ENCODE measurements at regions not wholly inside any gene's neighbourhood (a gene's known extent, or its start where the extent isn't known, plus 50 kb on each side); places are given as distances from the start of the nearest gene placed in this dataset.

DNA sequence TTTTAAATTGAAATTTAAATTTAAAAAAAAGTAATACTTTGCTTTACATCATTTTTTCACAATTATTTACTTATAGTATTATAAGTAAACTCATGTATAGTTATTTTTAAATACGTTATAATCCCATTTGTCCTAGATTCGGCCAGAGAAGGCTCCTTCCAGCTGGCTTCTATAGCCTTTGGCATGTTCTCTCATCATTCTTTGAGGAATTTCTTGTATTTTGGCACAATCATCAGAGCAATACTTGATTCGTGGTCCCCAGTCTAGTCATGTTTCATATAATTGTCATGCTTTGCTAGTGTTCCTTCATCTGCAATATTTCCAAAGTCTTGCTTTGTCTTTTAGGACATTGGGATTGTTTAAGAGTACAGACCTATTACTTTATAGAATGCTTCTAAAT is 1037.9 kb upstream of the AGA start:
- no peak for DNase-seq (ENCODE audit: low read depth in 1 of 2, low spot score in 1 of 2)

DNA sequence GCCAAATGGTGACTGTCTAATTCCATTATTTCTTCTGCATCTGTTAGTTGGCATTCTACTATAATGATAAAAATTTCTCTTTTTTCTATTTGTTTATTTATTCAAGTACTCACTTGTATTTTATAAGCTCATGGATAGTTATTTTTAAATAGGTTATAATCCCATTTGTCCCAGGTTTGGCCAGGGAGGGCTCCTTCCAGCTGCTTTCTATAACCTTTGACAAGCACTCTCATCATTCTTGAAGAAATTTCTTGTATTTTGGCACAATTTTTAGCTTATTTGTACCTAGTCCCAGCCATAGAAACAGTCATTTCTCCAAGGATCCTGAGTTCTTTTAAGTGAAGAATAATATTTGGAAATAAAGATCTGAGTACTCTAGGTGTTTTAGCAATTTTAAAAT is 1038.6 kb upstream of the AGA start:
- DNase-seq (ENCODE audit: low read depth in 1 of 2, low spot score in 1 of 2): no peak

DNA sequence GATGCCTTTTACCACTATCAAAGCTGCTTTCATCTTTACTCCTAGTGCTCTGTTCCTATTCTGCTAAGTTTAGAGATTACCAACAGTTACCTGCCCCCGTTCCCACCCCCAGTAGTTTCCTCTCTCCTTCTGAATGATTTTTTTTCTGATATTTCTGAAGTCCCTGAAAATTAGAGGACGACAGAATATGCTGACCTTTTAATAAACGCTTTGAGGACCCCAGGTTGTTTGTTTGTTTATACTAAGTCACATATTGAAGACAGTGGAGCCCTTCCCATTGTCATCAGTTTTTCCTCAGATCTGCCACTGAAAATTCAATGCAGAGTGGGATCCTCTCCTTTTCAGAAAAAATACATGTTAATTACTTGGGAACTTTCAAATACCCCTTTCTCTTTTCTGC is 1039.3 kb upstream of the AGA start:
- DNase-seq (ENCODE audit: low read depth in 1 of 2, low spot score in 1 of 2): no peak

DNA sequence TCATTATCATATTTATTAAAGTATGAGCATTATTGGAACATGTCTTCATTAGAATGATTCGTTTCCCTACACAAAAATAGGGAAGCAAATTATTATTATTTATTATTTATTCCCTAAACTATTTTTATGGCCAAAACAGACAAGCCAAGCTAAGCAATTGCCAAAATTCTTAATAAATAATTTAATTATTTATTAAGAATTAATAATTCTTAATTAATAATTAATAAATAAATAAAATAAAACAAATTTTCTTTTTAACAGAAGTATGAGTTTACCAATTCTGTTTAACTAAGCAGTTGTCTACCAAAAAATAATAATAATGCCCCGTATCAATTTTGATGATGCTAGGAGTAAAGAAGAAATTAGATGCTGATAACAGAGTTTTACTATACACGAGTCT is 1080.8 kb upstream of the AGA start:
- DNase-seq (ENCODE audit: low read depth in 1 of 2, low spot score in 1 of 2): no peak

DNA sequence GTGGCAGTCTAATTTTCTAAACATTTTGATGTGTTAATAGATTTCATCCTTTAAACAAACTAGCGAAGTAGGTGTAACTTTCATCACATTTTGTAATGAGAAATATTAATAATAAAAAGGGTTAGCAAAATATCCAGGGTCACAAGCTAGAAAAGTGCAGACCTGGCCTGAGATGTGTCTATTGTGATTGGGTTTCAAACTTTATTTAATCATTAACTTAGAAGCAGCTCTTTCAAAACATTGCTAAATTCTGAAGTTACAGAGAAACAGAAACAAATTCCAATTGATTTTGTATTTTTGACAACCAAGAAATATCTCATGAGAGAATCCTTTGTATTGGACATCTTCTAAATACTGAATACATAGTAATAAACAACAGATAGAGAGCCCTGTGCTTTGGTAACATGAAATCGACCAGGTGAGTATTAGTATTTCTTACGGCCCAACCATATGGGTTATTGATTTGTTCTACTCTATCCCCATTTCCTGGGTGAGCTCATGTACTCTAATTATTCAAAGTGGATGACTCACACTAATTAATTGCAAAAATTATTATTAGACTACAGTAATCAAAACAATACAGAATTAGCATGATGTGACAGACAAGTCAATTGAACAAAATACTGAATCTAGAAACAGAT is 1093.8 kb upstream of the AGA start:
- no peak for DNase-seq (ENCODE audit: low read depth in 1 of 2, low spot score in 1 of 2)

DNA sequence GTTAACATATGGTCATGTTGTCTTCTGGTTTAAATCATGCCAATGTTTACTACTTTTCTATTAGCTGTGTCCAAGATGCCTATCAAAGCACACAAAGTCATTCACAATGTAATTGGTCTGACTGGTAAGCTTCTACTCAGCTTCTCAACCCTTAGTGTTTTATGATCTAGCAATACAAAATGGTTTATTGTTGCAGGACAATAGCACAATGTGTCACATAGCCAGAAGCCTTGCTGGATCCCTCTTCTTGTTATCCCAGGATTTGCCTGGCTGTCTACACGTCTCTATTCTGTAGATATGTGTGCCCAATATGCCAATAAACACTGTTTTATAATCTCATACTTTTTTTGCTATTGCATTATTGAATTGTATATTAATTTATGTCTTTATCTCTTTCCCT is 1111.0 kb upstream of the AGA start:
- no peak for DNase-seq (ENCODE audit: low read depth in 1 of 2, low spot score in 1 of 2)

DNA sequence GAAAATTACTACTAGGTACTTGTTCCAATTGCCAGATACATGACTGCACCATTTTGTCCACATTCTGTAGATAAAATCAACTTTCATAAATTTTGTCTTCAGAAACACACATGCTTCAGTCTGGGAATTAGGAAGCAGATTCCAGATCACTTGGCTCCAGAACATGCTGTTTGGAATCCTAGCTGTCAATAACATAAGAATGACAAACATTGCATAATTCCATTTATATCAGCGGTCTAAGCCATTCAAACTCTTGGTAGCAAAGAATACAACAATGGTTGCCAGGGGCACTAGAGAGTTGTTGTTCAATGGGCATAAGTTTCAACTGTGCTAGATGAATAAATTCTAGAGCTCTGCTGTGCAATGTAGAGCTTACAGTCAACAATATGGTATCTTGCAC is 1112.1 kb upstream of the AGA start:
- DNase-seq (ENCODE audit: low read depth in 1 of 2, low spot score in 1 of 2): no peak

DNA sequence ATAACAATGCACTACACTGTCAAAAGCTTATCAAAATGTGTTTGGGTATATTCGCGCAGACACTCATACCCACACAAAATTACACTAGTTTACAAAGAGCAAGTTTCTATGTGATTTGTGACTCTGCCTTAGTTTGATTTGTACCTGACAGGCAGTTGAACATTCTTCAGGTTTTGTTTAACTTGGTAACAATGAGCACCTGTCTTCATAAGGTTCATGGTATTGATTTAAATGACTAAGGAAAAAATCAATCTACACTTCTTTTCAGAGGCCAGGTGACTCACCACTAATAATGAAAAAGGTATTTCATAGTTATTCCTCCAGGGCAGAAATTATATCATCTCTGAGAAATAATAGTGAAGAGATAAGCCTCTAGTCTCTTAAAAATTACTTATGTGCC is 1114.6 kb upstream of the AGA start:
- no peak for DNase-seq (ENCODE audit: low read depth in 1 of 2, low spot score in 1 of 2)

DNA sequence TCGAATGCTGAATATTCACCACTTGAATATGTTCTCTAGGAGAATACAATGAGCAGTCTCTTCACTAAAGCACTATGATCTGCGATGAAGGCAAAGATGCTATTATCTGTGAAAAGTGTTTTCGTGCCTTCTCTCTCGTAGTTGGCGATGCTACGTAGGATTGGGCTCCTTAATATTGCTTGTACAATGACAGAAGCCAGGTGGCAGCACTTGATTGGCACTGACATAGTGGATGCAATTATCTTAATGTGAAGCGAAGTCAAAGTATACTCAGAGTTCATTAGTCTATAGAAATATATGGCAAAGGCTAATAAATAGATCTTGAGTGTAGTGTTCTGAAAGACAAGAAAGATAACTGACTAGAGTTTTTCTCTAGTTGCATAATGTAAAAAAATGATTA is 1135.7 kb upstream of the AGA start:
- no peak for DNase-seq (ENCODE audit: low read depth in 1 of 2, low spot score in 1 of 2)

DNA sequence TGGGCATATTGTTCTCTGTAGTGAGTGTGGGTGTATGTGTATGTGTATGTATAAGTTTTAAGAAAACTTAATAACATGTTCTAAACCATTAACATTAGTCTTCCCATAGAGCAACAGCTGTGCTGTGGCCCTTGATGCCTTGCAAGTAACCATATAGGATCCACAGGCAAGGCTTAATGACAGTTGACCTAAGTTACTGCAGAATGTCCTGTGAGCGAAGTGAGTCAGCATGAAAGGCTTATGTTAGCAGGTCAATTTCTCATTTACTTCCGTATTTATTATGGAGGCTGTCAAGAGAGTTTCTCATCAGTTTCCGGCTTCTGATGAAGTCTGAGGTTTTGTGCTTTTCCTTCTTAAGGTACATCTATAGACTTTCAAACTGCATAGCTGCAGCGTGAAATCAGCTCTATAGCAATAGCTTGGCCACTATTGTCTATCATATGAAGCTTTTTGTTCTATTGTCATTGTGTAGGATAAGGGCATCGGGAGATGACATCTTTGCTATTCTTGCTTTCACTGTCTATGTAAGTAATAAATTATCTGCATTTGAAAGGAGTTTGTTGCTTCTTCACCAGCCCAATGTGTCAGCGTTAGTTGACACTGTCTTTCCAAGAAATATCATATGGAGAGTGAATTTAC is 1153.4 kb upstream of the AGA start:
- DNase-seq (ENCODE audit: low read depth in 1 of 2, low spot score in 1 of 2): no peak

DNA sequence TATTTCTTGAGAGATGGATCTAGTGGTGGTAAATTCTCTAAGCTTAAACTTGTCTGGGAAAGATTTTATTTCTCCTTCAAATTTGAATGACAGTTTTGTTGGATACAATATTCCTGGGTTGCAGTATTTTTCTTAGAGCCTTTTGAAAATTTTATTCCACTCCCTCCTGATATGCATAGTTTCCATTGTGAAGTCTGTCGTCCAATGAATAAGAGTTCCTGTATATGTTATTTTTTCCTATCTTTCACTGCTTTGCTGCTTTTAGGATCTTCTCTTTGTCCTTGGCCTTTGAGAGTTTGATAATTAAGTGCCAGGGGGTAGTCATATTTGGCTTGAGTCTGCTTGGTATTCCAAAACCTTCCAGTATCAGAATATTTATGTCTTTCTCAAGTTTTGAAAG is 1156.4 kb upstream of the AGA start:
- DNase-seq (ENCODE audit: low read depth in 1 of 2, low spot score in 1 of 2): no peak

DNA sequence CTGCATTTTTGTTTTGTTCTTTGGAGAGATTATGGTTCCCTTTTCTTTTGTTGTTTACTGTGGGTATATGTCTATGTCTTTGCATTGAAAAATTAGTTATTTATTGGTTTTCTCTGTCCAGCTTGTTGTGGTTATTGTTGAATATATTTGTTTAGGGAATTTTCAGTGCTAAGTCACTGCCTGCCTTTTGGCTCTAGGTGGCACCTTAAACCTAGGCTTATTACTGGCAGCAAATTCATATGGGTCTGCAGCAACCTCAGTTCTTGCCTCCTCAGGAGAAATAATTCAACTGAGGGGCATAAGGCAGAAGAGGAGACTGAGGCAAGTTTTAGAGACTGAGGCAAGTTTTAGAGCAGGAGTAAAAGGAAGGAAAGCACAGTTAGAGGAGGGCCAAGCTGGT is 1157.3 kb upstream of the AGA start:
- no peak for DNase-seq (ENCODE audit: low read depth in 1 of 2, low spot score in 1 of 2)

DNA sequence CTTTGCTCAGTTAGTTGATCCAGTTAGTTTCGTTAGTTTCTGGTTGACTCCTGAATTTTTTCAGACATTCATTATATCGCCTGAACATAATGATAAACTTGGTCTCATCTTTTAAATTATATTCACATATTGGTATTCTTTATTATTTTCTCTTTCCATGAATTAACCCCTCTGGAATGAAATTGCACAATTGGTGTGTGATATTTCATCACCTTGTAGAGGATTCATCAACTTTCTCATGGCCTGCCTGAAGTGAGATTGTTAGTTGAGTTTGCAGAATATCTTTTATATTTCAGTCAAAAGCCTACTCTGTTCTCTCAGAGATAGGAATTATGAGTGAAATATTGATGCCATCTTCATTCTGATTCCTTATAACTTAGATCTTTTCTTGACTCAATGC is 1160.6 kb upstream of the AGA start:
- DNase-seq (ENCODE audit: low read depth in 1 of 2, low spot score in 1 of 2): no peak

DNA sequence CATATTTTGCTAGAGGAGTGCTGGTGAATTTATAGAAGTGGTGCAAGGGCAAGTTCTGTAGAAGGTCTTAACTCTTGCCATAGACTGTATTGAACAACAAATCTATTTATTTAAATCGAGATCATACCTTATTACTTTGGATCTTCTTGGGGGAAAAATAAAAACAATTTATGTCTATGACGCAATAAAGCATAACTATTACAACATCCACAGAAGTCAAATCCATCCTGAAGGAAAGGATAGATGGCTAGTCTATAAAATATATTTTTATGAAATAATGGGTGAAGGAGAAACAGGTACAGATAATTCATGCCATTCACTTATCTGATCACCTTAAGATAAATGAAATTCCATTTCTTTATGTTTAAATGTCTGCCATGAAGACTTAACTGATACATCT is 1168.8 kb upstream of the AGA start:
- no peak for DNase-seq (ENCODE audit: low read depth in 1 of 2, low spot score in 1 of 2)

DNA sequence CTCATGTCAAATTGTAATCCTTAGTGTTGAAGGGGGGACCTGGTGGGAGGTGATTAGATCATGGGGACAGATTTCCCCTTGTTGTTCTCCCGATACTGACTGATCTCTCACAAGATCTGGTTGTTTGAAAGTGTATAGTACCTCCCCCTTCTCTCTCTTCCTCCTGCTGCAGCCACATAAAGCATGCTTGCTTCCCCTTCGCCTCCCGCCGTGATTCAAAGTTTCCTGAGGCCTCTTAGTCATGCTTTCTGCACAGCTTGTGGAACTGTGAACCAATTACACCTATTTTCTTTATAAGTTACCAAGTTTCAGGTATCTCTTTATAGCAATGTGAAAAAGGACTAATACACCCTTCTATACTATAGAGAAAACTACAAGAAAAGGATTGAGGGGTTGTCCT is 1170.5 kb upstream of the AGA start:
- no peak for DNase-seq (ENCODE audit: low read depth in 1 of 2, low spot score in 1 of 2)

DNA sequence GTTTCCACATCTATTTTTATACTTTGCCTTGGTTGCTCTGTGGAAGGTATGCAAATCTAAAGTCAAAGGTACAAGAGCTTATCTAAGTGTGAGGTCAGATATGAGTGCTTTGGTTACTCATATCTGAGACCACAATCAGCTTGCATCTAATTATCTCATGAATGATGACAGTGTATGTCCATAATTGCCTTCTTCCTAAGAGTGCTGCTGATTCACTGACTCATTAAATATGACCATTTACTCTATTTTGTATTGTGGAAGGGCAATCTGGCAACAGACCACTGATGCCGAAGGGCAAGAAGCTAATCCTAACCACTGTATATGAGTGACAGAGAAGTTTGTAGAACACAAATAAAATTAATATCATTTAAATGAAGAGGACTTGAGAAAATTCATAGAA is 1190.2 kb upstream of the AGA start:
- no peak for DNase-seq (ENCODE audit: low read depth in 1 of 2, low spot score in 1 of 2)

DNA sequence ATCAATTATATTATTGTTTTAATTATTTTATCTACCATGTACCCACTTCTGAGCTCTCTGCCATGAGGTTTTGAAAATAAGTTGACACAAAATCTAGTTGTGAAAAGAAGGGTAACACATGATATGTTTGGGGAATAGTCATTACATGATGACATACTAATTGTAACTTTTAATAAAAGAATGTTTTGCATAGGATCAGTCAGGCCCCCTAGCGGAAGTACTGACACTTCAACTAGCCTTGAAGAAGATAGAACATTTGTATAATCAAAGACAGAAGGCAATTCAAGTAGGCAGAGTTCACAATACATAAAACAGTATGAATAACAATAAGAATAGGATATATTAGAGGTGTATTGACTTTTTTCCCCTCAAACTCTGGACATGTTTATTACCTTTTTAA is 1191.0 kb upstream of the AGA start:
- no peak for DNase-seq (ENCODE audit: low read depth in 1 of 2, low spot score in 1 of 2)

DNA sequence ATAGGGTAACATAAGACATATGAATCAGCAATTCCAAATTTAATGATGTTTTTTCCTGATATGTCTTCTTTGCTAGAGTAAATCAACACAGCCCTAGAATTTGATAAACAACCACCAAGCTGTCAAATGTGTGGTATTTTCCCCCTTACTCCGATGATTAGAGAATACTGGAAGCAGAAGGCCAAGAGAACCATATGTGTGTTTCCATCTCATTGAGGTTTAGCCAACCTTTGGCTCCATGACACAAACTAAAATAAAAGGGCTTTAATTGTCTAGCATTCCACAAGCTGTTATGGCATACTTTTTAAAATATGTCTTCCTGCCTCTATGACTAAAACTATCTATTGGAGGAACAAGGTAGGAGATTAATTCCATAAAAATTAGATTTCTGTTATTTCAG is 1222.4 kb upstream of the AGA start:
- no peak for DNase-seq (ENCODE audit: low read depth in 1 of 2, low spot score in 1 of 2)

DNA sequence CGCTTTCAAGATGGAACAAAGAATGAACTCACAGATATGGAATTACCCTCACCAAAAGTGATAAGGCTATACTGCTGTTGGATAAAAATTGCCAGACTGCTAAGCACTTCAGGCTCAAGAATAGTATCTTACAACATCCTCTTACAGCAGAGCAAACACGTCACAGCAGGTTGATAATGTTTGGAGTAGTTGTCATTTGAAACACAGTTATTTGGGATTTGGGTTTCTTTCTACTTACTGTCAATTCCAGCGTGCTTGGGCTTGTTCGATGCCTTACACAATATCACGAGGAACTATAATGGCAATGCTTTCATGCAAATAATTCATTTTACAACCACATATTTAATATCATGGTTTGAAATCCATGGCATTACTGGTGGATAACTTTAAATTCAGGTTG is 1223.7 kb upstream of the AGA start:
- no peak for DNase-seq (ENCODE audit: low read depth in 1 of 2, low spot score in 1 of 2)

DNA sequence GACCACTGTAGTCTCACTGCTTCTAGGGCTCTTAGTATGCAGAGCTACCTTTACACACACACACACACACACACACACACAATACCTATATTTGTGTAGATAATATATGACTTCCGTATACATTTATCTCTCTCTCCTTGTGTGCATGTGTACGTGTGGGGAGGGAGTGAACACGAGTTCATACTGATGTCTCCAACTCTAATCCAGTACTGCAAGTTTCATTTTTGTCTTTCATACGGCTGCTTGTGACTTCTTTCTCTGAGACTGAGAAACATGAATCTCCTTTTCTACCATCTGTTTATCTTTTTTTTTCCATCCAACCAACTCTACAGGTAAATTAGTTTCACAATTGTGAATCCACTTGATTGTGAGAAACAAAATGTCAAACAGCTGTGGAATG is 1229.5 kb upstream of the AGA start:
- DNase-seq (ENCODE audit: low read depth in 1 of 2, low spot score in 1 of 2): no peak

DNA sequence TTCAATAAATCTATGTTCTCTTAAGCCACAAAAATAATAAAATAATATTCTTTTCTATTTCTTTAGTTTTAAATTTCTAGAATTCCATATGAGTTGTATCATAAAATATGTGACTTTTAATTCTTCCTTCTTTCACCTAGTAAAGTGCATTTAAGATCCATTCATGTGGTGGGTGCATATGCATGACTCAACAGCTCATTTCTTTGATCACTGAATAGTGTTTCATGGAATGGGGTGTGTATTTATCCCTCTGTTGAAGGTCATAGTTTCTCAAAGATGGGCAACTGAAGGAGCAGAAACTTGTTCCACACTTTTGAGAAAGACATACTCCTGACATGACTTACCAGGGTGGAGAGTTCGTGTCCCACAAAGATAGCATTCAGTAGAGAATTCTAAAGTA is 1230.3 kb upstream of the AGA start:
- no peak for DNase-seq (ENCODE audit: low read depth in 1 of 2, low spot score in 1 of 2)

DNA sequence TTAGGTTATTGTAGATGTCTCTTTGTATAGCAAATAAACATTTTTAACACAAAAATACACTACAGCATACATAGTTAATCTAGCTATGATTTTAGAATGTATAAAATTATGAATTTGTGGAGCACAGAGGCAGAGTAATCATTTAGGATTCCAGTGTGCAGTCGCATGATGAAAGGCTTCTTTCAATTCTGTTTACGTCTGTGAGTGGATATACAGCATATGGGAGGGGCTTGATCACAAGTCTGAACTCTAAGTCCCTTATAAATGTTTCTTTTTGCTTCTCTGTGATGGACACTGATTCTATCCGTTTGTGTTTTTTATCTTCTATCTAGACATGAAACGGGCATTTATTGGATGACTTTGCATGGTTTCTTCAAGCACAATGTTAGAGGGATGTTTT is 1239.6 kb upstream of the AGA start:
- no peak for DNase-seq (ENCODE audit: low read depth in 1 of 2, low spot score in 1 of 2)

DNA sequence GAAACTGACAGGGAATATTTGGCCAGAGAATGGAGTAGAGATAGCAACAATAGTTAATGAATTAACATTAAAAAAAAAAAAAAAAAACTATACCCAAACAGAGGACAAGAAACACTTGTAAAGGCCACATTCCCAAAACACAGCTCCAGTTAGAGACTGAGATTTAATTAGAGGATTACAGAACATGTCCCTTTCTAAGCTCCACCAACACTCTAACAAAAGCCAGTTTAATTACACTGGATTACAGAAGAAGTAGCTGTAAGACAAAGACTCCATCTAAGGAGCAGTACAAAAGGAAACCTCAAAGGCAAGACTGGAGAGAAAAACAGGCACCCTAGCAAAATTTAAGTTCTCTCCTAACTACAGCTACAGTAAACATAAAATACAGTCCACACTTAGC is 1247.7 kb upstream of the AGA start:
- DNase-seq (ENCODE audit: low read depth in 1 of 2, low spot score in 1 of 2): no peak

DNA sequence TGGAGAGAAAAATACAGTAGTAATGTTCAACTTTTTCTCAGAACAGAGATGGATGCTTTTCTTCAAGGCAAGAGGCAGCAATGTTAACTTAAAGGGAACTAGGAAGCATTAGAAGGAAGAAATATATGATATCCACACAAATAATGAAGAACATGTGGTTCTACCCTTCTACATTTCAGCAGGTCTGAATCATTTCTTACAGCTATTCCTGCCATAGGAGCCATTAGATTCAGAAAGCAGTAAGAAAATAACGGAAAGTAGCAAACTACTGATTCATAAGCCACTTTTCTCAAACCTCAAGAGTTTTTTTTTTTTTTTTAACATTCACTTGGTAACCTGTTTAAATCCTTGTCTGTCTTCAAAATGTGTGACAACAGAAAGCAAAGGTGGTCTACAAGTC is 1251.6 kb upstream of the AGA start:
- no peak for DNase-seq (ENCODE audit: low read depth in 1 of 2, low spot score in 1 of 2)
